DOHH2 (cell line): ENCODE measurements at regions not wholly inside any gene's neighbourhood (a gene's known extent, or its start where the extent isn't known, plus 50 kb on each side); places are given as distances from the start of the nearest gene placed in this dataset.

Source experiments
- H3F3A ChIP-seq: fragments of 200-600 bp; sonication (generic), shearing (Covaris generic); 2 replicates; pipeline ENCODE4 v1.6.0; 2016; ENCODE audit warnings: antibody characterized with exemption, mild to moderate bottlenecking; ENCODE audit not compliant: control insufficient read depth, insufficient read depth
- H3K27ac ChIP-seq: fragments of 200-600 bp; sonication (generic); 2 replicates; pipeline ENCODE4 v1.5.1; 2014; ENCODE audit warnings: low read depth, mild to moderate bottlenecking, low read length, moderate library complexity
- H3K27me3 ChIP-seq: fragments of 200-600 bp; sonication (generic); 2 replicates; pipeline ENCODE4 v1.6.1; 2014; ENCODE audit warnings: mild to moderate bottlenecking, low read length, mixed read lengths; ENCODE audit not compliant: control insufficient read depth
- H3K36me3 ChIP-seq: fragments of 200-600 bp; sonication (generic); 2 replicates; pipeline ENCODE4 v1.6.1; 2014; ENCODE audit warnings: mild to moderate bottlenecking, low read length, moderate library complexity, mixed read lengths; ENCODE audit not compliant: control insufficient read depth
- H3K4me1 ChIP-seq: fragments of 200-600 bp; sonication (generic); 2 replicates; pipeline ENCODE4 v1.6.1; 2014; ENCODE audit warnings: mild to moderate bottlenecking, low read length, mixed read lengths; ENCODE audit not compliant: control insufficient read depth
- H3K4me2 ChIP-seq: fragments of 200-600 bp; sonication (generic); 2 replicates; pipeline ENCODE4 v1.6.0; 2014; ENCODE audit warnings: mild to moderate bottlenecking, low read length, moderate library complexity
- H3K4me3 ChIP-seq: fragments of 200-600 bp; sonication (generic); 2 replicates; pipeline ENCODE4 v1.5.1; 2014; ENCODE audit warnings: mild to moderate bottlenecking, low read length, mixed read lengths
- H3K79me2 ChIP-seq: fragments of 200-600 bp; sonication (generic); 2 replicates; pipeline ENCODE4 v1.6.1; 2014; ENCODE audit warnings: mild to moderate bottlenecking, low read length, mixed read lengths; ENCODE audit not compliant: control insufficient read depth
- H3K9me2 ChIP-seq: fragments of 200-600 bp; sonication (generic); replicated peaks from 2 replicates; pipeline ENCODE4 v1.6.1; 2014; ENCODE audit warnings: mild to moderate bottlenecking, low read length, mixed read lengths; ENCODE audit not compliant: control insufficient read depth
- H3K9me3 ChIP-seq: fragments of 200-600 bp; sonication (generic); 2 replicates; pipeline ENCODE4 v1.6.1; 2014; ENCODE audit warnings: antibody characterized with exemption, low read length, mixed read lengths; ENCODE audit not compliant: control insufficient read depth, insufficient read depth
- H4K20me1 ChIP-seq: fragments of 200-600 bp; sonication (generic); 2 replicates; pipeline ENCODE4 v1.6.0; 2014; ENCODE audit warnings: low read depth, mild to moderate bottlenecking, antibody characterized with exemption, low read length, moderate library complexity; ENCODE audit not compliant: control insufficient read depth, insufficient read depth
- CTCF ChIP-seq: fragments of 200-600 bp; sonication (generic); IDR thresholded peaks from one replicate; pipeline ENCODE4 v1.5.1; 2014; ENCODE audit warnings: antibody characterized with exemption, mild to moderate bottlenecking, low read depth, low read length; ENCODE audit not compliant: poor library complexity, severe bottlenecking
- EZH2phosphoT487 ChIP-seq: fragments of 200-600 bp; sonication (generic); IDR thresholded peaks from 2 replicates; pipeline ENCODE4 v1.6.1; 2017; ENCODE audit warnings: borderline replicate concordance, mild to moderate bottlenecking, antibody characterized with exemption, low read length, moderate library complexity, mixed read lengths

- H3K9me3 ChIP-seq: no peaks in the 10 kb centered on the region
- TF ChIP-seq CTCF (no peak), EZH2phosphoT487 (no peak)
- H4K20me1 ChIP-seq: no peaks in the 10 kb centered on the region
- no peaks in the 10 kb centered on the region for H3K79me2 ChIP-seq
- no peaks in the 10 kb centered on the region for H3K36me3 ChIP-seq
- no peaks in the 10 kb centered on the region for H3K27me3 ChIP-seq
- H3F3A ChIP-seq: no peaks in the 10 kb centered on the region
- H3K4me2 ChIP-seq: peak overlapping the region; percentile 54
- peaks cover 25% of the 10 kb centered on the region for H3K4me1 ChIP-seq
- H3K4me3 ChIP-seq: peak overlapping the region; percentile 32
- H3K27ac ChIP-seq: peak overlapping the region; percentile 58
- no peaks in the 10 kb centered on the region for H3K9me2 ChIP-seq
Observed at GRCh38 chrX:115939070-115939469, 231.5 kb upstream of the AGTR2 start.

DNA sequence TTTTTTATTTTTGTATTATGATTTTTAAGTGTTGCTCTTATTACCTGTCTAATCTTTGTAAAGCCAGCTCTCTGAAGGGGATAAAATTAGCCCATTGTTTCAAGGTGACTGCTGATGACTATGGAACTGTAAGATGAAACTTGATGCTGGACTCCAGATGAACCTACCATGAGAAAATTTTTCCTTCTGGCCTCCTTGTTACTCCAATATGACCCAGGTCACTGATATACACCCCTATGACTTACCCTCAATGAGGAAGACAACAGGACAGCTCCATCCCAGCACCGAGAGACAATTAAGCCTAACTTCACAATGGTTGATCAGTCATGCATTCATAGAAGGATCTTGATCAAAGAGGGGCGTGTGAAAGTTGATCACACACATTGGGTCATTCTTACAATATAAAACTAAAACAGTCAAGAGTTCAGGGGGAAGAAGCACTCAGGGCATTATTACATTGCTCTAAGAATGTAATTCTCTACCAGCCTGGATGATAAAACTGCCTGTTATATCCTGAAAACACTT is 230.8 kb upstream of the AGTR2 start:
- H4K20me1 ChIP-seq: no peaks in the 10 kb centered on the region
- H3K4me2 ChIP-seq: peak overlapping the region; percentile 54
- no peaks in the 10 kb centered on the region for H3K9me2 ChIP-seq
- no peaks in the 10 kb centered on the region for H3K9me3 ChIP-seq
- H3K4me1 ChIP-seq: peaks cover 25% of the 10 kb centered on the region
- no peaks in the 10 kb centered on the region for H3K27me3 ChIP-seq
- H3K4me3 ChIP-seq: peak overlapping the region; percentile 38
- no peaks in the 10 kb centered on the region for H3K36me3 ChIP-seq
- H3F3A ChIP-seq: no peaks in the 10 kb centered on the region
- TF ChIP-seq EZH2phosphoT487: no peak
- TF ChIP-seq CTCF: no peak
- peak overlapping the region; percentile 58 for H3K27ac ChIP-seq
- H3K79me2 ChIP-seq: no peaks in the 10 kb centered on the region

GRCh38 chrX:115940348-115940747 is 230.2 kb upstream of the AGTR2 start:
- TF ChIP-seq CTCF (no peak), EZH2phosphoT487 (no peak)
- Histone ChIP-seq H3K4me2 (peak overlapping the region; percentile 54; the same call in 1 of the 2 replicates), H3K27me3 (no peaks in the 10 kb centered on the region), H4K20me1 (no peaks in the 10 kb centered on the region), H3K4me3 (peak overlapping the region; percentile 38; the same call in 1 of the 2 replicates), H3K9me3 (no peaks in the 10 kb centered on the region), H3F3A (no peaks in the 10 kb centered on the region), H3K27ac (peak overlapping the region; percentile 58), H3K4me1 (peaks cover 25% of the 10 kb centered on the region), H3K79me2 (no peaks in the 10 kb centered on the region), H3K36me3 (no peaks in the 10 kb centered on the region), H3K9me2 (no peaks in the 10 kb centered on the region)
